Loucy (cell line): ENCODE measurements at regions not wholly inside any gene's neighbourhood (a gene's known extent, or its start where the extent isn't known, plus 50 kb on each side); places are given as distances from the start of the nearest gene placed in this dataset.

Source experiments
- EZH2phosphoT487 ChIP-seq: fragments of 200-600 bp; IDR thresholded peaks from 2 replicates; pipeline ENCODE4 v1.6.1; 2018; ENCODE audit warnings: antibody characterized with exemption, mild to moderate bottlenecking, moderate library complexity, borderline replicate concordance
- TF ChIP-seq, protein P1 (sequence below): fragments of 200-600 bp; sonication (generic); conservative IDR thresholded peaks from 2 replicates; pipeline ENCODE4 v1.5.1; 2014; ENCODE audit warnings: mild to moderate bottlenecking, antibody characterized with exemption, low read length

GRCh38 chr13:33645591-33646554 lies 172.1 kb upstream of the RFC3 start:
- TF ChIP-seq, protein P1, sequence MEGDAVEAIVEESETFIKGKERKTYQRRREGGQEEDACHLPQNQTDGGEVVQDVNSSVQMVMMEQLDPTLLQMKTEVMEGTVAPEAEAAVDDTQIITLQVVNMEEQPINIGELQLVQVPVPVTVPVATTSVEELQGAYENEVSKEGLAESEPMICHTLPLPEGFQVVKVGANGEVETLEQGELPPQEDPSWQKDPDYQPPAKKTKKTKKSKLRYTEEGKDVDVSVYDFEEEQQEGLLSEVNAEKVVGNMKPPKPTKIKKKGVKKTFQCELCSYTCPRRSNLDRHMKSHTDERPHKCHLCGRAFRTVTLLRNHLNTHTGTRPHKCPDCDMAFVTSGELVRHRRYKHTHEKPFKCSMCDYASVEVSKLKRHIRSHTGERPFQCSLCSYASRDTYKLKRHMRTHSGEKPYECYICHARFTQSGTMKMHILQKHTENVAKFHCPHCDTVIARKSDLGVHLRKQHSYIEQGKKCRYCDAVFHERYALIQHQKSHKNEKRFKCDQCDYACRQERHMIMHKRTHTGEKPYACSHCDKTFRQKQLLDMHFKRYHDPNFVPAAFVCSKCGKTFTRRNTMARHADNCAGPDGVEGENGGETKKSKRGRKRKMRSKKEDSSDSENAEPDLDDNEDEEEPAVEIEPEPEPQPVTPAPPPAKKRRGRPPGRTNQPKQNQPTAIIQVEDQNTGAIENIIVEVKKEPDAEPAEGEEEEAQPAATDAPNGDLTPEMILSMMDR: no peak
- no peak for TF ChIP-seq EZH2phosphoT487
